SK-N-MC (cell line): ENCODE measurements at regions not wholly inside any gene's neighbourhood (a gene's known extent, or its start where the extent isn't known, plus 50 kb on each side); places are given as distances from the start of the nearest gene placed in this dataset.

Experiments used
- EZH2 ChIP-seq: fragments of 200-600 bp; sonication (generic); IDR thresholded peaks from one replicate; pipeline ENCODE4 v1.6.1; 2017; ENCODE audit warnings: antibody characterized with exemption
- FOXP2 ChIP-seq: optimal IDR thresholded peaks from 2 replicates; pipeline ENCODE3; 2011; ENCODE audit warnings: mild to moderate bottlenecking, moderate library complexity; ENCODE audit not compliant: insufficient read depth; ENCODE audit errors: extremely low read length, control extremely low read depth
- POLR2AphosphoS5 ChIP-seq: IDR thresholded peaks from 2 replicates; pipeline ENCODE4 v1.6.1; 2012; ENCODE audit warnings: mild to moderate bottlenecking, low read depth, low read length, borderline replicate concordance

- TF ChIP-seq EZH2 (no peak), POLR2AphosphoS5 (no peak), FOXP2 (no peak)
Observed at GRCh38 chr11:45388472-45388871, 102.3 kb upstream of the SYT13 start.
